22Rv1 (cell line): ENCODE measurements at regions not wholly inside any gene's neighbourhood (a gene's known extent, or its start where the extent isn't known, plus 50 kb on each side); places are given as distances from the start of the nearest gene placed in this dataset.

Source experiments
- ZFX ChIP-seq: fragments of 450-650 bp; IDR thresholded peaks from 2 replicates; pipeline ENCODE4 v1.6.1; 2017; ENCODE audit warnings: antibody characterized with exemption, borderline replicate concordance
- TF ChIP-seq, protein P1 (sequence below): fragments of 450-650 bp; IDR thresholded peaks from 2 replicates; pipeline ENCODE4 v1.5.1; 2017; ENCODE audit warnings: mild to moderate bottlenecking

DNA sequence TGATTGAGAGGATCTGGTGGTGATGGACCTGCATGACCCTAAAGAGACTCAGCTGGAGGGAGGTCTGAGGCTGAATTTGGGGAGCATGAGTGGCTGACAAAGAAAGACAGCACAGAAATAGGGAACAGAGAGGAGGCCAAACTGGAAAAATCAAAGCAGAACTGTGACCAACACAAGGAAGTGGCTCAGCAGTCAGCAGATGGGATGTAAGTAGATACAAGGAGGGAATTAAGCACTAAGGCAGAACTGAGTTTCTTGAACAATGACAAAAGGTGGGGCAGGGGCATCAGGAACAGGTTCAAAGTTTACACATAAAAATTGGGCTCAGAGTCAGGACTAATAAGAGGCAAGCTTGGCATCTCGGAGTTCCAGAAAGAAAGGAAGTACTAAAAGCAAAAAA lies 144.3 kb upstream of the KLF3 start:
- TF ChIP-seq, protein P1, sequence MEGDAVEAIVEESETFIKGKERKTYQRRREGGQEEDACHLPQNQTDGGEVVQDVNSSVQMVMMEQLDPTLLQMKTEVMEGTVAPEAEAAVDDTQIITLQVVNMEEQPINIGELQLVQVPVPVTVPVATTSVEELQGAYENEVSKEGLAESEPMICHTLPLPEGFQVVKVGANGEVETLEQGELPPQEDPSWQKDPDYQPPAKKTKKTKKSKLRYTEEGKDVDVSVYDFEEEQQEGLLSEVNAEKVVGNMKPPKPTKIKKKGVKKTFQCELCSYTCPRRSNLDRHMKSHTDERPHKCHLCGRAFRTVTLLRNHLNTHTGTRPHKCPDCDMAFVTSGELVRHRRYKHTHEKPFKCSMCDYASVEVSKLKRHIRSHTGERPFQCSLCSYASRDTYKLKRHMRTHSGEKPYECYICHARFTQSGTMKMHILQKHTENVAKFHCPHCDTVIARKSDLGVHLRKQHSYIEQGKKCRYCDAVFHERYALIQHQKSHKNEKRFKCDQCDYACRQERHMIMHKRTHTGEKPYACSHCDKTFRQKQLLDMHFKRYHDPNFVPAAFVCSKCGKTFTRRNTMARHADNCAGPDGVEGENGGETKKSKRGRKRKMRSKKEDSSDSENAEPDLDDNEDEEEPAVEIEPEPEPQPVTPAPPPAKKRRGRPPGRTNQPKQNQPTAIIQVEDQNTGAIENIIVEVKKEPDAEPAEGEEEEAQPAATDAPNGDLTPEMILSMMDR, result no peak
- no peak for TF ChIP-seq ZFX
